SK-N-SH (cell line): ENCODE measurements at regions not wholly inside any gene's neighbourhood (a gene's known extent, or its start where the extent isn't known, plus 50 kb on each side); places are given as distances from the start of the nearest gene placed in this dataset.

ENCODE experiments used
- CTCF ChIA-PET: fragments of 300-600, 350-600 bp; formaldehyde crosslinking; extraction: SDS; loops from one replicate; lab custom pipeline; 2021; lab: Yijun Ruan, JAX
- POLR2A ChIA-PET: fragments of 350-600 bp; sonication (Branson Sonifier 250); formaldehyde crosslinking; extraction: SDS; loops from one replicate; lab custom pipeline; 2020; ENCODE audit warnings: antibody characterized with exemption, inconsistent platforms; lab: Yijun Ruan, JAX
- DNase-seq: peaks from one replicate; pipeline ENCODE4 v3.0.0; 2012
- H2AFZ ChIP-seq: fragments of 200-600 bp; sonication (generic); 2 replicates; pipeline ENCODE4 v1.8.1; 2016; ENCODE audit warnings: antibody characterized with exemption, mild to moderate bottlenecking, low read depth
- H3F3A ChIP-seq: fragments of 200-600 bp; sonication (generic); replicated peaks from 2 replicates; pipeline ENCODE3; 2016; ENCODE audit warnings: antibody characterized with exemption, mild to moderate bottlenecking; ENCODE audit not compliant: insufficient read depth
- H3K27ac ChIP-seq, 2 experiments: fragments of 200-500 bp in 1 of 2; fragments of 200-600 bp in 1 of 2; sonication (Bioruptor generic) in 1 of 2; sonication (generic), shearing (Covaris generic) in 1 of 2; 2 replicates each; pipeline versions ENCODE4 v1.5.1 to v1.6.1; 2014 to 2016; ENCODE audit warnings: low read depth in 2 of 2, inconsistent platforms in 1 of 2, low read length in 1 of 2, mild to moderate bottlenecking in 1 of 2, mixed read lengths in 1 of 2
- H3K27me3 ChIP-seq: fragments of 200-600 bp; sonication (generic), shearing (Covaris generic); 2 replicates; pipeline ENCODE4 v1.6.1; 2016; ENCODE audit warnings: mixed run types; ENCODE audit not compliant: insufficient read depth
- H3K36me3 ChIP-seq, 2 experiments: fragments of 200-500 bp in 1 of 2; fragments of 200-600 bp in 1 of 2; sonication (Bioruptor generic) in 1 of 2; sonication (generic) in 1 of 2; replicated peaks in 1 of 2; 2 replicates each; pipeline versions ENCODE3 to v1.5.1; 2014 to 2016; ENCODE audit warnings: low read length in 1 of 2, mild to moderate bottlenecking in 1 of 2; ENCODE audit not compliant: insufficient read depth in 2 of 2, control insufficient read depth in 1 of 2
- H3K4me1 ChIP-seq, 2 experiments: fragments of 200-500 bp in 1 of 2; fragments of 200-600 bp in 1 of 2; sonication (Bioruptor generic) in 1 of 2; sonication (generic), shearing (Covaris generic) in 1 of 2; 2 replicates each; pipeline versions ENCODE4 v1.5.1 to v1.6.1; 2014 to 2016; ENCODE audit warnings: low read depth in 1 of 2, low read length in 1 of 2, mixed run types in 1 of 2; ENCODE audit not compliant: insufficient read depth in 2 of 2, control insufficient read depth in 1 of 2
- H3K4me2 ChIP-seq: fragments of 200-600 bp; sonication (generic), shearing (Covaris generic); 2 replicates; pipeline ENCODE4 v1.6.1; 2017; ENCODE audit warnings: mixed run types
- H3K4me3 ChIP-seq, 2 experiments: fragments of 200-500 bp in 1 of 2; fragments of 200-600 bp in 1 of 2; sonication (Bioruptor generic) in 1 of 2; sonication (generic), shearing (Covaris generic) in 1 of 2; 2 replicates each; pipeline versions ENCODE4 v1.5.1 to v1.8.1; 2014 to 2016; ENCODE audit warnings: low read depth in 2 of 2, inconsistent platforms in 1 of 2, low read length in 1 of 2, mild to moderate bottlenecking in 1 of 2, mixed read lengths in 1 of 2, moderate library complexity in 1 of 2
- H3K79me2 ChIP-seq: fragments of 200-600 bp; sonication (generic); 2 replicates; pipeline ENCODE4 v1.8.1; 2017; ENCODE audit warnings: mild to moderate bottlenecking; ENCODE audit not compliant: insufficient read depth
- H3K9ac ChIP-seq: fragments of 200-600 bp; sonication (generic); 2 replicates; pipeline ENCODE4 v1.6.1; 2017; ENCODE audit warnings: mixed run types
- H3K9me2 ChIP-seq: fragments of 200-600 bp; sonication (generic); 2 replicates; pipeline ENCODE4 v1.6.1; 2017; ENCODE audit warnings: mixed run types
- H3K9me3 ChIP-seq: fragments of 200-600 bp; sonication (generic); 2 replicates; pipeline ENCODE4 v1.6.1; 2017; ENCODE audit warnings: mixed run types, mild to moderate bottlenecking, moderate library complexity
- H4K20me1 ChIP-seq: fragments of 200-600 bp; sonication (generic); 2 replicates; pipeline ENCODE4 v1.6.1; 2017; ENCODE audit warnings: mild to moderate bottlenecking, mixed run types; ENCODE audit not compliant: insufficient read depth
- CHD2 ChIP-seq: fragments of 150-350 bp; IDR thresholded peaks from 2 replicates; pipeline ENCODE4 v1.6.1; 2018; ENCODE audit warnings: low read length; ENCODE audit not compliant: partially characterized antibody
- ELF1 ChIP-seq: IDR thresholded peaks from 2 replicates; pipeline ENCODE4 v1.4.0; 2012
- EP300 ChIP-seq, 2 experiments: IDR thresholded peaks; 2 replicates each; pipeline versions ENCODE4 v1.4.0 to v1.6.1; 2012; ENCODE audit warnings: borderline replicate concordance in 1 of 2, low read depth in 1 of 2, low read length in 1 of 2
- FOSL2 ChIP-seq: IDR thresholded peaks from 2 replicates; pipeline ENCODE4 v1.4.0; 2012; ENCODE audit warnings: low read depth, mild to moderate bottlenecking, moderate library complexity, borderline replicate concordance
- FOXJ3 ChIP-seq: sonication (generic); formaldehyde crosslinking; IDR thresholded peaks from 2 replicates; pipeline ENCODE4 v1.5.1; 2020; ENCODE audit warnings: mild to moderate bottlenecking, missing genetic modification reagents
- GABPA ChIP-seq: IDR thresholded peaks from 2 replicates; pipeline ENCODE4 v1.4.0; 2012; ENCODE audit warnings: low read depth, mild to moderate bottlenecking
- GATA2 ChIP-seq: sonication (generic); formaldehyde crosslinking; IDR thresholded peaks from 2 replicates; pipeline ENCODE4 v1.5.0; 2020; ENCODE audit warnings: mild to moderate bottlenecking, missing genetic modification reagents
- JUND ChIP-seq: IDR thresholded peaks from 2 replicates; pipeline ENCODE4 v1.4.0; 2012
- MEF2A ChIP-seq: IDR thresholded peaks from 2 replicates; pipeline ENCODE4 v1.4.0; 2012; ENCODE audit warnings: low read depth, borderline replicate concordance
- MXI1 ChIP-seq: IDR thresholded peaks from 2 replicates; pipeline ENCODE4 v1.6.1; 2012; ENCODE audit warnings: mild to moderate bottlenecking, low read depth, low read length, improper control_type of control experiment
- NRF1 ChIP-seq: IDR thresholded peaks from 2 replicates; pipeline ENCODE4 v1.6.1; 2012; ENCODE audit warnings: low read depth, mild to moderate bottlenecking, low read length
- RFX5 ChIP-seq: IDR thresholded peaks from 2 replicates; pipeline ENCODE4 v1.6.1; 2012; ENCODE audit warnings: mild to moderate bottlenecking, improper control_type of control experiment, low read length
- RXRA ChIP-seq: IDR thresholded peaks from 2 replicates; pipeline ENCODE4 v1.4.0; 2012; ENCODE audit warnings: low read depth, mild to moderate bottlenecking, borderline replicate concordance
- TCF12 ChIP-seq: IDR thresholded peaks from 2 replicates; pipeline ENCODE4 v1.4.0; 2012
- TEAD4 ChIP-seq: IDR thresholded peaks from 2 replicates; pipeline ENCODE4 v1.4.0; 2012; ENCODE audit warnings: mild to moderate bottlenecking, borderline replicate concordance; ENCODE audit not compliant: insufficient read depth
- USF1 ChIP-seq: IDR thresholded peaks from 2 replicates; pipeline ENCODE4 v1.4.0; 2012; ENCODE audit warnings: low read depth, borderline replicate concordance
- USF2 ChIP-seq: fragments of 150-350 bp; IDR thresholded peaks from 2 replicates; pipeline ENCODE4 v1.6.1; 2017; ENCODE audit warnings: antibody characterized with exemption, low read length, low read depth, borderline replicate concordance
- WGBS: methylation state at CpG from one replicate; pipeline ENCODE4 v1.1.6; 2017; ENCODE audit warnings: low lambda C conversion rate; 5-methylcytosine and 5-hydroxymethylcytosine counted together
- TF ChIP-seq, protein P1 (sequence below): fragments of 150-350 bp; IDR thresholded peaks from 2 replicates; pipeline ENCODE4 v1.6.1; 2016; ENCODE audit warnings: mild to moderate bottlenecking, low read depth, low read length
- TF ChIP-seq, protein P2 (sequence below): IDR thresholded peaks from 2 replicates; pipeline ENCODE4; 2012
- TF ChIP-seq, protein P3 (sequence below): IDR thresholded peaks from 2 replicates; pipeline ENCODE4 v1.4.0; 2012; ENCODE audit warnings: low read depth, borderline replicate concordance

- POLR2A ChIA-PET = no interaction called here
- CTCF ChIA-PET = interaction anchor here (0.7 kb wide), 1 partner anchor 42 kb away, joined by 3 read pairs; no protein-coding TSS in a partner anchor
These were observed 131.6 kb upstream of the CMC1 start for GRCh38 chr3:28109829-28110228.

GRCh38 chr3:28110869-28111268 lies 130.6 kb upstream of the CMC1 start:
- CTCF ChIA-PET = no interaction called here
- no peaks in the 10 kb centered on the region for H3K36me3 ChIP-seq

More at GRCh38 chr3:28109829-28110228, 131.6 kb upstream of the CMC1 start:
- DNase-seq = no peak
- H3K79me2 ChIP-seq = no peaks in the 10 kb centered on the region
- H3K4me3 ChIP-seq = no peak overlapping the region
- no peaks in the 10 kb centered on the region; a peak in 1 of 4 replicates for H3K4me1 ChIP-seq
- TF ChIP-seq MEF2A (no peak), MXI1 (no peak), NRF1 (no peak), TCF12 (no peak), RFX5 (no peak), JUND (no peak), RXRA (no peak), TEAD4 (no peak), EP300 (IDR thresholded peaks at IDR 0.05; ENCODE audit: borderline replicate concordance in 1 of 2, low read depth in 1 of 2, low read length in 1 of 2) (no peak), FOXJ3 (no peak)
- TF ChIP-seq, protein P1, sequence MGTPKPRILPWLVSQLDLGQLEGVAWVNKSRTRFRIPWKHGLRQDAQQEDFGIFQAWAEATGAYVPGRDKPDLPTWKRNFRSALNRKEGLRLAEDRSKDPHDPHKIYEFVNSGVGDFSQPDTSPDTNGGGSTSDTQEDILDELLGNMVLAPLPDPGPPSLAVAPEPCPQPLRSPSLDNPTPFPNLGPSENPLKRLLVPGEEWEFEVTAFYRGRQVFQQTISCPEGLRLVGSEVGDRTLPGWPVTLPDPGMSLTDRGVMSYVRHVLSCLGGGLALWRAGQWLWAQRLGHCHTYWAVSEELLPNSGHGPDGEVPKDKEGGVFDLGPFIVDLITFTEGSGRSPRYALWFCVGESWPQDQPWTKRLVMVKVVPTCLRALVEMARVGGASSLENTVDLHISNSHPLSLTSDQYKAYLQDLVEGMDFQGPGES = no peak
- TF ChIP-seq, protein P2, sequence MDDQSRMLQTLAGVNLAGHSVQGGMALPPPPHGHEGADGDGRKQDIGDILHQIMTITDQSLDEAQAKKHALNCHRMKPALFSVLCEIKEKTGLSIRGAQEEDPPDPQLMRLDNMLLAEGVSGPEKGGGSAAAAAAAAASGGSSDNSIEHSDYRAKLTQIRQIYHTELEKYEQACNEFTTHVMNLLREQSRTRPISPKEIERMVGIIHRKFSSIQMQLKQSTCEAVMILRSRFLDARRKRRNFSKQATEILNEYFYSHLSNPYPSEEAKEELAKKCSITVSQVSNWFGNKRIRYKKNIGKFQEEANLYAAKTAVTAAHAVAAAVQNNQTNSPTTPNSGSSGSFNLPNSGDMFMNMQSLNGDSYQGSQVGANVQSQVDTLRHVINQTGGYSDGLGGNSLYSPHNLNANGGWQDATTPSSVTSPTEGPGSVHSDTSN = no peak
- TF ChIP-seq, all 33 proteins: peak for 0
- Histone ChIP-seq H3F3A (no peaks in the 10 kb centered on the region), H3K4me2 (no peak overlapping the region), H3K27me3 (no peaks in the 10 kb centered on the region), H2AFZ (no peak overlapping the region), H3K9me2 (no peaks in the 10 kb centered on the region), H3K36me3 (no peaks in the 10 kb centered on the region), H3K9me3 (no peaks in the 10 kb centered on the region), H3K9ac (no peak overlapping the region), H3K27ac (no peak overlapping the region), H4K20me1 (no peaks in the 10 kb centered on the region)
- WGBS = 3% methylated on average over 2 of the region's 2 CpGs

More at GRCh38 chr3:28110869-28111268, 130.6 kb upstream of the CMC1 start:
- no peak overlapping the region for H3K4me2 ChIP-seq
- no peaks in the 10 kb centered on the region for H4K20me1 ChIP-seq
- H3K27me3 ChIP-seq = no peaks in the 10 kb centered on the region
- no peak overlapping the region for H3K4me3 ChIP-seq
- no peaks in the 10 kb centered on the region for H3K4me1 ChIP-seq
- H3K79me2 ChIP-seq = no peaks in the 10 kb centered on the region
- no peak for DNase-seq
- POLR2A ChIA-PET = no interaction called here
- no peak overlapping the region for H2AFZ ChIP-seq
- TF ChIP-seq, protein P3, sequence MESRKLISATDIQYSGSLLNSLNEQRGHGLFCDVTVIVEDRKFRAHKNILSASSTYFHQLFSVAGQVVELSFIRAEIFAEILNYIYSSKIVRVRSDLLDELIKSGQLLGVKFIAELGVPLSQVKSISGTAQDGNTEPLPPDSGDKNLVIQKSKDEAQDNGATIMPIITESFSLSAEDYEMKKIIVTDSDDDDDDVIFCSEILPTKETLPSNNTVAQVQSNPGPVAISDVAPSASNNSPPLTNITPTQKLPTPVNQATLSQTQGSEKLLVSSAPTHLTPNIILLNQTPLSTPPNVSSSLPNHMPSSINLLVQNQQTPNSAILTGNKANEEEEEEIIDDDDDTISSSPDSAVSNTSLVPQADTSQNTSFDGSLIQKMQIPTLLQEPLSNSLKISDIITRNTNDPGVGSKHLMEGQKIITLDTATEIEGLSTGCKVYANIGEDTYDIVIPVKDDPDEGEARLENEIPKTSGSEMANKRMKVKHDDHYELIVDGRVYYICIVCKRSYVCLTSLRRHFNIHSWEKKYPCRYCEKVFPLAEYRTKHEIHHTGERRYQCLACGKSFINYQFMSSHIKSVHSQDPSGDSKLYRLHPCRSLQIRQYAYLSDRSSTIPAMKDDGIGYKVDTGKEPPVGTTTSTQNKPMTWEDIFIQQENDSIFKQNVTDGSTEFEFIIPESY = no peak
- no peak for TF ChIP-seq GABPA
- no peak for TF ChIP-seq ELF1
- no peak for TF ChIP-seq GATA2
- TF ChIP-seq CHD2 = no peak
- no peak for TF ChIP-seq FOSL2
- no peak for TF ChIP-seq USF1
- TF ChIP-seq TCF12 = no peak
- TF ChIP-seq, protein P2 = no peak
- no peak for TF ChIP-seq USF2
- TF ChIP-seq, protein P1 = no peak
- no peaks in the 10 kb centered on the region for H3K9me3 ChIP-seq
- H3K27ac ChIP-seq = no peak overlapping the region
- no peak overlapping the region for H3K9ac ChIP-seq
- no peaks in the 10 kb centered on the region for H3F3A ChIP-seq
- H3K9me2 ChIP-seq = no peaks in the 10 kb centered on the region
